UCSD-AML1 (cell line): ENCODE measurements at regions not wholly inside any gene's neighbourhood (a gene's known extent, or its start where the extent isn't known, plus 50 kb on each side); places are given as distances from the start of the nearest gene placed in this dataset.

ENCODE experiments used
- DNase-seq: peaks from one replicate; lab custom pipeline; 2025; ENCODE audit not compliant: unreplicated experiment; lab: John Stamatoyannopoulos, UW

GRCh38 chr1:221184131-221184794, 305.0 kb downstream of the HLX start:
- DNase-seq, result no peak

GRCh38 chr1:221187174-221187573, 307.9 kb downstream of the HLX start:
- DNase-seq, result no peak

- DNase-seq, result no peak
Measured at GRCh38 chr1:221188458-221188857, 309.2 kb downstream of the HLX start.

GRCh38 chr1:221190249-221190648, 311.0 kb downstream of the HLX start:
- no peak for DNase-seq

- no peak for DNase-seq
Measured at GRCh38 chr1:221192055-221192454, 312.8 kb downstream of the HLX start.

GRCh38 chr1:221200464-221200863, 321.2 kb downstream of the HLX start:
- no peak for DNase-seq

GRCh38 chr1:221201773-221202172, 322.5 kb downstream of the HLX start:
- no peak for DNase-seq

- peak; percentile 69 for DNase-seq
Measured at GRCh38 chr1:221203224-221204054, 324.2 kb downstream of the HLX start.

GRCh38 chr1:221204055-221204833, 325.0 kb downstream of the HLX start:
- no peak for DNase-seq

- no peak for DNase-seq
Measured at GRCh38 chr1:221206076-221206475, 326.8 kb downstream of the HLX start.

- DNase-seq, result no peak
Measured at GRCh38 chr1:221212926-221213325, 333.7 kb downstream of the HLX start.

GRCh38 chr1:221217029-221217428, 337.8 kb downstream of the HLX start:
- DNase-seq, result no peak

GRCh38 chr1:221223281-221223680, 344.0 kb downstream of the HLX start:
- DNase-seq, result no peak

GRCh38 chr1:221227460-221227859, 348.2 kb downstream of the HLX start:
- DNase-seq, result no peak

- no peak for DNase-seq
Measured at GRCh38 chr1:221227872-221228337, 348.7 kb downstream of the HLX start.

GRCh38 chr1:221228594-221228993, 349.4 kb downstream of the HLX start:
- DNase-seq, result no peak

- DNase-seq, result no peak
Measured at GRCh38 chr1:221230605-221231004, 351.4 kb downstream of the HLX start.

GRCh38 chr1:221234791-221235190, 355.5 kb downstream of the HLX start:
- no peak for DNase-seq

GRCh38 chr1:221237587-221237986, 358.3 kb downstream of the HLX start:
- DNase-seq, result no peak

GRCh38 chr1:221239181-221239580, 359.9 kb downstream of the HLX start:
- DNase-seq, result no peak

GRCh38 chr1:221239792-221240191, 360.5 kb downstream of the HLX start:
- DNase-seq, result no peak

GRCh38 chr1:221240690-221241089, 361.4 kb downstream of the HLX start:
- DNase-seq, result no peak
